MM.1S (cell line): ENCODE measurements at regions not wholly inside any gene's neighbourhood (a gene's known extent, or its start where the extent isn't known, plus 50 kb on each side); places are given as distances from the start of the nearest gene placed in this dataset.
"Not testable (repeated sequence)": the region's sequence is repeated elsewhere in the genome, so short reads cannot be mapped to it uniquely, and the experiment has no call there.

ENCODE experiments used
- DNase-seq: peaks from one replicate; pipeline ENCODE4 v3.0.0-alpha.2; 2015
- H2AFZ ChIP-seq: fragments of 300-600 bp; sonication (generic); 2 replicates; pipeline ENCODE4 v1.6.0; 2016; ENCODE audit warnings: antibody characterized with exemption, low read length
- H3F3A ChIP-seq: fragments of 300-600 bp; sonication (generic); 2 replicates; pipeline ENCODE4 v1.6.1; 2016; ENCODE audit warnings: mild to moderate bottlenecking, antibody characterized with exemption, low read length, moderate library complexity, mixed read lengths; ENCODE audit not compliant: insufficient read depth
- H3K27ac ChIP-seq: fragments of 300-600 bp; sonication (generic); 2 replicates; pipeline ENCODE4 v1.5.1; 2016; ENCODE audit warnings: mild to moderate bottlenecking, low read length
- H3K27me3 ChIP-seq: fragments of 300-600 bp; sonication (generic); replicated peaks from 2 replicates; pipeline ENCODE4 v1.6.0; 2016; ENCODE audit warnings: low read length; ENCODE audit not compliant: insufficient read depth
- H3K36me3 ChIP-seq: fragments of 300-600 bp; sonication (generic); replicated peaks from 2 replicates; pipeline ENCODE4 v1.6.1; 2016; ENCODE audit warnings: mild to moderate bottlenecking, low read length, mixed read lengths; ENCODE audit not compliant: insufficient read depth
- H3K4me1 ChIP-seq: fragments of 300-600 bp; sonication (generic); 2 replicates; pipeline ENCODE4 v1.6.1; 2016; ENCODE audit warnings: low read length, mixed read lengths
- H3K4me2 ChIP-seq: fragments of 300-600 bp; sonication (generic); 2 replicates; pipeline ENCODE4 v1.6.0; 2016; ENCODE audit warnings: low read depth, low read length
- H3K4me3 ChIP-seq: fragments of 300-600 bp; sonication (generic); 2 replicates; pipeline ENCODE4 v1.5.1; 2016; ENCODE audit warnings: low read length, mixed read lengths
- H3K79me2 ChIP-seq: fragments of 300-600 bp; sonication (generic); 2 replicates; pipeline ENCODE4 v1.6.1; 2016; ENCODE audit warnings: mixed run types, low read length, mixed read lengths
- H3K9ac ChIP-seq: fragments of 300-600 bp; sonication (generic); 2 replicates; pipeline ENCODE4 v1.6.1; 2016; ENCODE audit warnings: low read length, mixed read lengths
- H3K9me2 ChIP-seq: fragments of 300-600 bp; sonication (generic); replicated peaks from 2 replicates; pipeline ENCODE4 v1.6.1; 2016; ENCODE audit warnings: mild to moderate bottlenecking, low read length, mixed read lengths; ENCODE audit not compliant: insufficient read depth
- H3K9me3 ChIP-seq: fragments of 300-600 bp; sonication (generic); replicated peaks from 2 replicates; pipeline ENCODE4 v1.6.1; 2016; ENCODE audit warnings: mild to moderate bottlenecking, low read length, mixed read lengths; ENCODE audit not compliant: insufficient read depth
- H4K20me1 ChIP-seq: fragments of 300-600 bp; sonication (generic); 2 replicates; pipeline ENCODE4 v1.6.1; 2016; ENCODE audit warnings: mild to moderate bottlenecking, low read length, moderate library complexity, mixed read lengths; ENCODE audit not compliant: insufficient read depth
- CTCF ChIP-seq: fragments of 300-600 bp; sonication (generic); IDR thresholded peaks from 2 replicates; pipeline ENCODE4 v1.5.1; 2016; ENCODE audit warnings: antibody characterized with exemption, low read length, mixed read lengths
- EZH2 ChIP-seq: fragments of 300-600 bp; sonication (generic); optimal IDR thresholded peaks from 2 replicates; pipeline ENCODE3; 2017; ENCODE audit warnings: low read depth, mild to moderate bottlenecking, antibody characterized with exemption, low read length, mixed read lengths
- EZH2phosphoT487 ChIP-seq: fragments of 300-600 bp; sonication (generic); IDR thresholded peaks from 2 replicates; pipeline ENCODE4 v1.6.1; 2018; ENCODE audit warnings: antibody characterized with exemption, low read length

GRCh38 chr13:108077284-108077683 lies 138.1 kb downstream of the LIG4 start:
- H3K27ac ChIP-seq, result no peak overlapping the region
- H3K79me2 ChIP-seq, result no peaks in the 10 kb centered on the region

DNA sequence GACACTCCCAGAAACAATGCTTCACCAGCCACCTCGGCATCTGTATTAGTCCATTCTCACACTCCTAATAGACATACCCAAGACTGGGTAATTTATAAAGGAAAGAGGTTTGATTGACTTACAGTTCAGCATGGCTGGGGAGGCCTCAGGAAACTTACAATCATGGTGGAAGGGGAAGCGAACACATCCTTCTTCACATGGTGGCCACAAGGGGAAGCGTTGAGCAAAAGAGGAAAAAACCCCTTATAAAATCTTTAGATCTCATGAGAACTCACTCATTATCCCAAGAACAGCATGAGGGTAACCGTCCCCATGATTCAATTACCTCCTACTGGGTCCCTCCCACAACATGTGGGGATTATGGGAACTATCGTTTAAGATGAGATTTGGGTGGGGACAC lies 140.9 kb downstream of the LIG4 start:
- not testable (repeated sequence) for H4K20me1 ChIP-seq, H3K9me3 ChIP-seq, H3K9ac ChIP-seq, H3K9me2 ChIP-seq, H3K4me2 ChIP-seq, H2AFZ ChIP-seq, DNase-seq, H3K79me2 ChIP-seq, H3K4me1 ChIP-seq, H3K36me3 ChIP-seq, H3K27me3 ChIP-seq, H3K27ac ChIP-seq, H3F3A ChIP-seq, H3K4me3 ChIP-seq
- TF ChIP-seq CTCF, result peak; percentile 22

More at GRCh38 chr13:108077284-108077683, 138.1 kb downstream of the LIG4 start:
- H3K9ac ChIP-seq, result no peak overlapping the region
- no peaks in the 10 kb centered on the region for H4K20me1 ChIP-seq
- H3F3A ChIP-seq, result no peaks in the 10 kb centered on the region
- no peak overlapping the region for H3K4me2 ChIP-seq
- no peaks in the 10 kb centered on the region for H3K9me3 ChIP-seq
- no peaks in the 10 kb centered on the region for H3K9me2 ChIP-seq
- no peak for TF ChIP-seq CTCF
- no peak for TF ChIP-seq EZH2phosphoT487
- H3K27me3 ChIP-seq, result no peaks in the 10 kb centered on the region
- no peak overlapping the region for H2AFZ ChIP-seq
- no peaks in the 10 kb centered on the region for H3K36me3 ChIP-seq
- H3K4me3 ChIP-seq, result no peak overlapping the region
- no peaks in the 10 kb centered on the region for H3K4me1 ChIP-seq
- no peak for DNase-seq

DNA sequence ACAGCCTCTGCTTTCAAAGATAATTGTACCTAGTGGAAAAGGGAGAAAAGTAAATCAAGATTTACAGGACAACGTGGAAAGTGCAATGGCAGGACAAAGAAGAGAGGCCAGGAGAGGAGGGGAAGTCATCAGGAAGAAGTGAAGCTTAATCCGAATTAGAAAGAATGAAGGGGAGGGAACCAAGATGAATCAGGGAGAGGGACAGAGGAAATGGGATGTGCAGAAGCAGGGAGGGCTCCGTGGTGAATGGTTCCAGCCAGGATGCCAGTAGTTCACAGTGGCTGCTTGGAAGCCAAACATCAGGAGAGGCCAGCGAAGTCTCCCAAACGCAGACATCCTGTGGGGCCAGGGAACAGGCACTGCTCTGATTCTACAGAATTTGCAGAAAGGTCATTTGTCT lies 144.4 kb downstream of the LIG4 start:
- Histone ChIP-seq H3K4me2 (no peak overlapping the region), H3K27ac (no peak overlapping the region), H3K27me3 (no peaks in the 10 kb centered on the region), H2AFZ (no peak overlapping the region), H3K79me2 (no peaks in the 10 kb centered on the region), H3F3A (no peaks in the 10 kb centered on the region), H3K9me2 (no peaks in the 10 kb centered on the region), H3K4me3 (no peak overlapping the region), H3K9me3 (no peaks in the 10 kb centered on the region), H3K9ac (no peak overlapping the region), H3K36me3 (no peaks in the 10 kb centered on the region), H4K20me1 (no peaks in the 10 kb centered on the region), H3K4me1 (no peaks in the 10 kb centered on the region)
- TF ChIP-seq EZH2phosphoT487 (no peak), EZH2 (no peak), CTCF (no peak)
- no peak for DNase-seq

DNA sequence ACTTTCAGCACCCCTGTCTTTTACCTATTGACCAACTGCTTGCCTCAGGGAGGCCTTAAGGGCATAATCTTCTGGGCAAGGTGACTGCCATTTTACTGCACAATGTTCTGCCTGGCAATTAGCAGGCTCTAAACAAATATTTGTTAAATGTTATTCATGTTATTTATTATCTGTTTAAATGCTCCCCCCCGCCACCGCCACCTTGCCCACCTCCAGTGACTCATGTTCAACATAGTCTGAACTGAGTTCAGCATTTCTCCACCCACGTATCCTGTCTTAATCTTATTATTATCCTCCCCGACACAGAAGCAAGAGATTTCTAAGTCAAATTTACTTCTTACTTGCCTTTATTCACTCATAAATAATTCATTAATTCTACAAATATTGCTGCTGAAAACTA lies 144.8 kb downstream of the LIG4 start:
- Histone ChIP-seq H3K4me1 (no peaks in the 10 kb centered on the region), H3K9me2 (no peaks in the 10 kb centered on the region), H3K27ac (no peak overlapping the region), H3K4me3 (no peak overlapping the region), H3K9ac (no peak overlapping the region), H3K27me3 (no peaks in the 10 kb centered on the region), H3K9me3 (no peaks in the 10 kb centered on the region), H3F3A (no peaks in the 10 kb centered on the region), H3K4me2 (no peak overlapping the region), H2AFZ (no peak overlapping the region), H4K20me1 (no peaks in the 10 kb centered on the region), H3K79me2 (no peaks in the 10 kb centered on the region), H3K36me3 (no peaks in the 10 kb centered on the region)
- no peak for TF ChIP-seq CTCF
- TF ChIP-seq EZH2phosphoT487, result no peak
- DNase-seq, result no peak
